Uterus (tissue), 3 donors: ENCODE measurements at regions not wholly inside any gene's neighbourhood (a gene's known extent, or its start where the extent isn't known, plus 50 kb on each side); places are given as distances from the start of the nearest gene placed in this dataset.

Experiments
- DNase-seq, 2 donors: peaks; one replicate each; pipeline ENCODE4 v3.0.0-alpha.2; 2019 to 2020
- H3K27ac ChIP-seq, 2 donors: fragments of 200-600 bp; sonication (generic); 1 replicate in 1 of 2; 2 replicates in 1 of 2; pipeline ENCODE4 v1.5.1; 2016 to 2018
- H3K27me3 ChIP-seq, 2 donors: fragments of 200-600 bp; sonication (generic); one replicate each; pipeline ENCODE4 v1.5.1; 2018 to 2019; ENCODE audit warnings: control low read depth in 1 of 2
- H3K36me3 ChIP-seq, 2 donors: fragments of 200-600 bp; sonication (generic); one replicate each; pipeline ENCODE4 v1.5.1; 2019; ENCODE audit warnings: control low read depth in 1 of 2
- H3K4me1 ChIP-seq, 2 donors: fragments of 200-600 bp; sonication (generic); one replicate each; pipeline ENCODE4 v1.5.1; 2018 to 2019; ENCODE audit warnings: control low read depth in 1 of 2
- H3K4me3 ChIP-seq, 2 donors: fragments of 200-600 bp; sonication (generic); 1 replicate in 1 of 2; 2 replicates in 1 of 2; pipeline ENCODE4 v1.5.1; 2018 to 2019; ENCODE audit warnings: mild to moderate bottlenecking in 1 of 2
- H3K9me3 ChIP-seq, 2 donors: fragments of 200-600 bp; sonication (generic); one replicate each; pipeline ENCODE4 v1.5.1; 2019; ENCODE audit warnings: control low read depth in 1 of 2
- POLR2A ChIP-seq, 2 donors: fragments of 450-650 bp; IDR thresholded peaks; one replicate each; pipeline ENCODE4 v1.6.1; 2016; ENCODE audit warnings: antibody characterized with exemption in 2 of 2, mild to moderate bottlenecking in 1 of 2, moderate library complexity in 1 of 2
- intact Hi-C: fragments of 100-400 bp; cut with DNase I; formaldehyde crosslinking; loops from one replicate; pipeline ENCODE4 v1.15.1; 2023; ENCODE audit warnings: low total_unique reads
- TF ChIP-seq, protein P1 (sequence below), 4 experiments: fragments of 200-600 bp in 2 of 4; fragments of 450-650 bp in 2 of 4; sonication (generic) in 2 of 4; IDR thresholded peaks; one replicate each; pipeline ENCODE4 v1.5.1; 2016 to 2019; ENCODE audit warnings: antibody characterized with exemption in 4 of 4, mild to moderate bottlenecking in 2 of 4, moderate library complexity in 1 of 4
- donor health status: DM: yes; HTN: yes; CAD: no.

- peak overlapping the region; percentile 69 to 78 for H3K27ac ChIP-seq
- H3K4me3 ChIP-seq, result no peak overlapping the region
- H3K27me3 ChIP-seq, result no peaks in the 10 kb centered on the region
- intact Hi-C loops, result no loop called here
- peaks cover 0 to 14% of the 10 kb centered on the region in 2 donors for H3K4me1 ChIP-seq
- no peak for DNase-seq
- TF ChIP-seq POLR2A (IDR thresholded peaks at IDR 0.05), result no peak
- TF ChIP-seq, protein P1, sequence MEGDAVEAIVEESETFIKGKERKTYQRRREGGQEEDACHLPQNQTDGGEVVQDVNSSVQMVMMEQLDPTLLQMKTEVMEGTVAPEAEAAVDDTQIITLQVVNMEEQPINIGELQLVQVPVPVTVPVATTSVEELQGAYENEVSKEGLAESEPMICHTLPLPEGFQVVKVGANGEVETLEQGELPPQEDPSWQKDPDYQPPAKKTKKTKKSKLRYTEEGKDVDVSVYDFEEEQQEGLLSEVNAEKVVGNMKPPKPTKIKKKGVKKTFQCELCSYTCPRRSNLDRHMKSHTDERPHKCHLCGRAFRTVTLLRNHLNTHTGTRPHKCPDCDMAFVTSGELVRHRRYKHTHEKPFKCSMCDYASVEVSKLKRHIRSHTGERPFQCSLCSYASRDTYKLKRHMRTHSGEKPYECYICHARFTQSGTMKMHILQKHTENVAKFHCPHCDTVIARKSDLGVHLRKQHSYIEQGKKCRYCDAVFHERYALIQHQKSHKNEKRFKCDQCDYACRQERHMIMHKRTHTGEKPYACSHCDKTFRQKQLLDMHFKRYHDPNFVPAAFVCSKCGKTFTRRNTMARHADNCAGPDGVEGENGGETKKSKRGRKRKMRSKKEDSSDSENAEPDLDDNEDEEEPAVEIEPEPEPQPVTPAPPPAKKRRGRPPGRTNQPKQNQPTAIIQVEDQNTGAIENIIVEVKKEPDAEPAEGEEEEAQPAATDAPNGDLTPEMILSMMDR (IDR thresholded peaks at IDR 0.05), result no peak
- H3K9me3 ChIP-seq, result no peaks in the 10 kb centered on the region
- no peaks in the 10 kb centered on the region for H3K36me3 ChIP-seq
Measured at GRCh38 chr11:10625281-10625981, 57.0 kb upstream of the LYVE1 start.

DNA sequence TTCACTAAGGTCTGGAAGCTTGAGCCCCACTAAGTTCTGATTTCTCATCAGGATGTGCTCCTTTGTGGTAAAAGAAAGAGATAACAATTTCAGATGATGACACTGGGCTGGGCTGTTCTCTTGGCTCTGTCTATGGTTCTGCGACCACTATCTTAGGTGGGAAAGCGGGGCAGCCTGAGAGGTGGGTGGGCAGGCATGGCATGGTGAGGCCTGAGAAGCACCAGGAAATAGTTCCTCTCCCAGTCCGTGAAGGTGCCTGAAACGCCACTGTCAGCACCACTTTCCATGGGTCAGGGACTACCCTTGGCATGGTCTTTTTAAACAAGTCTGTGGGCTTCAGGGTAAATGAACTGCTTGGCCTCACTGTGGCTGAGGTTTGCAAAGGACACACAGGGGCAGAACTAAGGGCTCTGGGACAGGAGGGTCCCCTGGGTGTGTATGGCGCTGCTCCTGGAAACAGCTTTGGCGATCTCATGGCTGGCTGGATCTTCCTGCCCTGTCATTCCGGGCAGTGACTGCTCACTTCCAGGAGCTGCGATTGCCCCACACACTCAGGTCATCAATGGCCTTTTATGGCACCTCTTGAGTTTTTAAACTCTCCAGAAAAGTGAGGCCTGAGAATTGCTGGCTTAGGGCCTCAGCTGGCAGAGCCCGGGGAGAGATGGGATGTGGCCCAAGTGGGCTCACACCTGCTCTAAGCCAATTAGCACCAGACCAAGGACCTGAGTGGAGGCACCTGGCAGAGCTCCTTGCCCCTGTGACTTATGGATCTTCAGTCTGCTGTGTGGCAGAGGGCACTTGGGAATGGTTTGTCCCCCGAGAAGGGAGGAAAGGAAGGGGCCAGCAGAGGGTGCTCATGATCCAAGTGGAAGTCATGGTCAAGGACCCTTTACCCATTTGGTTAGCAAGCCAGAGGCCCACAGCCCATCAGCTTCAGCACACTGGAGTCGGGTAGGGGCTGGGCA is 55.6 kb upstream of the LYVE1 start:
- H3K27ac ChIP-seq, result peak overlapping the region; percentile 69 to 78
- DNase-seq, result no peak
- intact Hi-C loops, result no loop called here

GRCh38 chr11:10622957-10623791 is 54.7 kb upstream of the LYVE1 start:
- TF ChIP-seq POLR2A (IDR thresholded peaks at IDR 0.05), result no peak
- TF ChIP-seq, protein P1 (IDR thresholded peaks at IDR 0.05), result no peak
- Histone ChIP-seq H3K27me3 (no peaks in the 10 kb centered on the region), H3K9me3 (no peaks in the 10 kb centered on the region), H3K36me3 (no peaks in the 10 kb centered on the region), H3K4me1 (peaks cover 0 to 15% of the 10 kb centered on the region in 2 donors), H3K4me3 (no peak overlapping the region), H3K27ac (peak overlapping the region; percentile 7 to 78)
- intact Hi-C loops, result no loop called here
- DNase-seq, result no peak

More for the DNA sequence above, 55.6 kb upstream of the LYVE1 start:
- Histone ChIP-seq H3K9me3 (no peaks in the 10 kb centered on the region), H3K36me3 (no peaks in the 10 kb centered on the region), H3K27me3 (no peaks in the 10 kb centered on the region), H3K4me1 (peaks cover 0 to 14% of the 10 kb centered on the region in 2 donors), H3K4me3 (no peak overlapping the region)
- TF ChIP-seq, protein P1 (IDR thresholded peaks at IDR 0.05), result peak; percentile 24 to 51 (median 44)
- TF ChIP-seq POLR2A (IDR thresholded peaks at IDR 0.05), result no peak

- no peak overlapping the region for H3K27ac ChIP-seq
- TF ChIP-seq, protein P1 (IDR thresholded peaks at IDR 0.05), result no peak
- TF ChIP-seq POLR2A (IDR thresholded peaks at IDR 0.05), result no peak
Measured at GRCh38 chr11:10622108-10622507, 53.6 kb upstream of the LYVE1 start.

More at GRCh38 chr11:10622108-10622507, 53.6 kb upstream of the LYVE1 start:
- Histone ChIP-seq H3K4me3 (no peak overlapping the region), H3K27me3 (no peaks in the 10 kb centered on the region), H3K4me1 (peaks cover 0 to 24% of the 10 kb centered on the region in 2 donors), H3K36me3 (no peaks in the 10 kb centered on the region), H3K9me3 (no peaks in the 10 kb centered on the region)
- intact Hi-C loops, result no loop called here
- no peak for DNase-seq
